MG63 (cell line): ENCODE measurements at regions not wholly inside any gene's neighbourhood (a gene's known extent, or its start where the extent isn't known, plus 50 kb on each side); places are given as distances from the start of the nearest gene placed in this dataset.
A peak's percentile ranks its signal among the peaks of the same experiment; 100 is the strongest.

Experiments
- DNase-seq: peaks from one replicate; pipeline ENCODE4 v3.0.0-alpha.2; 2020
- H3K27me3 ChIP-seq: fragments of 250-450 bp; sonication (Bioruptor Pico); 2 replicates; pipeline ENCODE4 v1.5.1; 2020; ENCODE audit warnings: mild to moderate bottlenecking, moderate library complexity
- H3K36me3 ChIP-seq: fragments of 250-450 bp; sonication (Bioruptor Pico); 2 replicates; pipeline ENCODE4 v1.5.1; 2020; ENCODE audit warnings: mild to moderate bottlenecking, moderate library complexity
- H3K4me3 ChIP-seq: fragments of 250-450 bp; sonication (Bioruptor Pico); 2 replicates; pipeline ENCODE4 v1.5.1; 2020; ENCODE audit warnings: mild to moderate bottlenecking, moderate library complexity
- H3K9me3 ChIP-seq: fragments of 250-450 bp; sonication (Bioruptor Pico); 2 replicates; pipeline ENCODE4 v1.5.1; 2020; ENCODE audit warnings: mild to moderate bottlenecking, moderate library complexity

DNA sequence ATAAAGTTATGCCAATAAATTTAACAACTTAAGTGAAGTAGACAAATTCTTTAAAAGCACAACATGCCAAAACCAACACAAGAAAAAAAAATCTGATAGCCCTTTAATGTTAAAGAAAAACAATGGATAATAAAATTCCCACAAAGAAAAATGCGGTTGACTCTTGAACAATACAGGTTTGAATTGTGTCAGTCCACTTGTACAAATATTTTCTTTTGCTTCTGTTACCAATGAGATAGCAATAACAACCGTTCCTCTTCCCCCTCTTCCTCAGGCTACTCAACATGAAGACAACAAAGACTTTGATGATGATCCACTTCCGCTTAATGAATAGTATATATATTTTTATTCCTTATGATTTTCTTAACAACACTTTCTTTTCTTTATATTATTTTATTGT, 283.9 kb upstream of the MAN1A1 start:
- Histone ChIP-seq H3K9me3 (0 out of 2 replicates have a peak, but pooled peaks cover 2% of the 10 kb centered on the region), H3K27me3 (no peaks in the 10 kb centered on the region), H3K36me3 (no peaks in the 10 kb centered on the region), H3K4me3 (no peak overlapping the region)
- no peak for DNase-seq

DNA sequence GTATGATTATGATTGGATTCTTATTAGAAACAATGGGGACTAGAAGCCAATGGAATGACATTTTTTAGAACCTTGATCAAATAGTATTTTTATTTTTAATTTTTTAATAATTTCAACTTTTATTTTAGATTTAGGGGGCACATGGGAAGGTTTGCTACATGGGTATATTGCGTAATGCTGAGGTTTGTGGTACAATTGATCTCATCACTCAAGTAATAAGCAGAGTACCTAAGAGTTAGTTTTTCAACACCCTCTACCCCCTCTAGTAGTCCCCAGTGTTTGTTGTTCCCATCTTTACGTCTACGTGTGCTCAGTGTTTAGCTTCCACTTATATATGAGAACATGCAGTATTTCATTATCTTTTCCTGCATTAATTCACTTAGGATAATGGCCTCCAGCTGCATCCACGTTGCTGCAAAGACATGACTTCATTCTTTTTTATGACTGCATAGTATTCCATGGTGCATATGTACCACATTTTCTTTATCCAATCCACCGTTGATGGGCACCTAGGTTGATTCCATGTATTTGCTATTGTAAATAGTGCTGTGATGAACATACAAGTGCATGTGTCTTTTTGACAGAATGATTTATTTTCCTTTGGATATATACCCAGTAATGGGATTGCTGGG, 281.1 kb upstream of the MAN1A1 start:
- H3K4me3 ChIP-seq, result no peak overlapping the region
- no peaks in the 10 kb centered on the region for H3K27me3 ChIP-seq
- H3K9me3 ChIP-seq, result 0 out of 2 replicates have a peak, but pooled peaks cover 2% of the 10 kb centered on the region
- no peaks in the 10 kb centered on the region for H3K36me3 ChIP-seq
- no peak for DNase-seq

DNA sequence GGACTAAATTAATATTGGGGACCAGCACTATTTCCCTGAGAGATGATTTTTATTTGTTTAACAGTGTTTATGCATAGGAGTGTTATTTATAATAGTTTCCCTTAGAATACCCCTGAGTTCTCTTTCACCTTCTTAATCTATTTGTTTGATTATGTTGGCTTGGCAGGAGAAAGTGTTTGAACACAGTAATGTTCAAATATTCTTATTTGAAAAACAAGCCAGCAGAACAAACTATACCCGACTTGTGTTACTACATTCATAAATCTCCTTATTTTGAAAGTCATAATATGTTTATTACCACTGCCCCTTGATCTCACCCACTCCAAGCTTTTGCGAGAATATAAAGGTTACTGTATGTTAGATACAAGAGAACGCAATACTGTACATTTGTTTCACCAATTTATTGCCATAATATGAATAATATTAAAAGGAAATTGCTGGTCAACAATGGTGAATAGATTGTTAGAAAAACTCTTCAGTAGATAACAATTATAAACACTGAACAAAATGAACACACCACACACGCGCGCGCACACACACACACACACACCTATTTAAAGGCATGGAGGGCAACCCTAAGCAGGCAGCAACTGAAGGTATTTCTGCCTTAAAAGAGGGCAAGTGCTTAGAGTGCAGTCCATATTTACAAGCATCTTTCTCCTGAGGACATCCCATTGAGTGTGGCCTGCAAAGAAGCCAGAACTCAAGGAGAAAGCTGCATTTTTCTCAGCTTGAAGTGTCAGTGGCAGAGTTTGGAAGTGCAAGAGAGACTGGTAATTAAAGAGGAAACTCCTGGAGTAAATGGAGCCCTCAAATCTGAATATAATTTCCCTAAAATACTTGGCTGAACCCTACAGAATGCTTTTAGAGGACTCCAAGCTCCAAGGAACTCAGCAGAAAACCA, 279.4 kb upstream of the MAN1A1 start:
- DNase-seq, result no peak
- Histone ChIP-seq H3K4me3 (no peak overlapping the region), H3K9me3 (no peaks in the 10 kb centered on the region), H3K27me3 (no peaks in the 10 kb centered on the region), H3K36me3 (no peaks in the 10 kb centered on the region)

DNA sequence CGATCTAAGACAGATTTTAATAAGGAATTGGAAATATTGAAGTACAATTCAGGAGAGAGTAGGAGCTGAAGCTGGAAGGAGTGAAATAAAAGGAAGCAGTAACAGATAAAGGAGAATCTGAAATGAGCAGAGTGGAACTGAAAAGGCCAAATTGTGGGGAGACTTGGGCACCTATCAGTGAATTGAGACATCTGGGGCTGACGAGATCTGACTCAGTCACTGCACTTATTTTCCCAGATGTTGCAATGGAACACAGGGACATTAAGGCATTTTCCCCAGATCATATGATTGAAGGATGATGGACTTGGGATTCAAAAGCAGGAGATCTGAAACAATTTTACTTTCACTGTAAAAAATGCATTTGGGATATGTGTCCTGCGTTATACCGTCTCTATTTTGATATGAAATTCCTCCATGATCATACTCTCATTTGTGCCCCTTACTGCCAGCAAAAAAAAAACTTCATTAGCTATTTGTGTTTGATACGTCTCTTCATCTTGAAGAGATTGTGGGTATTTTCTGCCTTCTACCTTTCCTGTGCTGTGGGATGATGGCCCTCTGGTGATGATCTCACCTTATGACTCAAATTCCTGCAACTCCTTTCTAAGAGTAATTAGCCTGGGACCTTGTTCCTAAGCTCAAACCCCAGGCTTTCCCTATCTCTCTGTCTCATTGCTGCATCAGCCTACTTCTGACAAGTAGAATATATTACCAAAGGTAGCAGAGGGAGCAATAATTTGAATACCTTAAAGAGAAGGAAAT, 278.5 kb upstream of the MAN1A1 start:
- Histone ChIP-seq H3K27me3 (no peaks in the 10 kb centered on the region), H3K36me3 (no peaks in the 10 kb centered on the region), H3K4me3 (no peak overlapping the region), H3K9me3 (no peaks in the 10 kb centered on the region)
- DNase-seq, result no peak

DNA sequence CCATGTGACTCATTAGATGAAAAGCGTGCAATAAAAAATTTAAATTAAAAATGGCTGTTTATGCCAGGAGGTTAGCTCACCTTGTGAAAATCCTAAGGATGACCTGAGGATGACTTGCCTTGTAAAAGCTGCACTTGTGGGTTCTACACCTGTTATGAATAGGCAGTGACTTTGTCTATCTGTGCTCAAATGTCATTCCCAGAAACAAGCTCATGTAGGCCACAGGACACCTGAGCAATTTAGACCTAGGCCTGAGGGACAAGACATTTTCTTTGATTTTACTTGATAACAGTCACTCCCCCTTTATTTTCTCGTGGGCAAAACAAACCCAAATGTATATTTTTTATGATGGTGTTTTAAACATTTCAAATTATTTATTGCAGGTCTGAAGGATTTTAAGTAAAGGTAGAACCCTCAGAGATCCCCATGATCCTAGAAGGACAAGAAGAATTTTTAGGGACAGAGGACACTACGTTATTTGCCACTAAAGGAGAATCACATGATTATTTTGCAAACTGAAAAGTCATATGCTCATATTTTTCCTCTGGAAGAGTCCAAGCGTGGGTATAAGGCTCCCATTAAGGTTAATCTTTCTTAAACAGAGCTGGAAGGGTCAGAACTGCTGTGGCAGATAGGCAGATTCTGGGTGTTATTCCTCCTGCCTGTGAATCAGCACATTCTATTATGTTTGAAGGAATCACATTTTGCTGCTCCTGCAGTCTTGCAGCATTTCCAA, 277.5 kb upstream of the MAN1A1 start:
- no peaks in the 10 kb centered on the region for H3K27me3 ChIP-seq
- H3K9me3 ChIP-seq, result no peaks in the 10 kb centered on the region
- no peak for DNase-seq
- no peaks in the 10 kb centered on the region for H3K36me3 ChIP-seq
- no peak overlapping the region for H3K4me3 ChIP-seq

DNA sequence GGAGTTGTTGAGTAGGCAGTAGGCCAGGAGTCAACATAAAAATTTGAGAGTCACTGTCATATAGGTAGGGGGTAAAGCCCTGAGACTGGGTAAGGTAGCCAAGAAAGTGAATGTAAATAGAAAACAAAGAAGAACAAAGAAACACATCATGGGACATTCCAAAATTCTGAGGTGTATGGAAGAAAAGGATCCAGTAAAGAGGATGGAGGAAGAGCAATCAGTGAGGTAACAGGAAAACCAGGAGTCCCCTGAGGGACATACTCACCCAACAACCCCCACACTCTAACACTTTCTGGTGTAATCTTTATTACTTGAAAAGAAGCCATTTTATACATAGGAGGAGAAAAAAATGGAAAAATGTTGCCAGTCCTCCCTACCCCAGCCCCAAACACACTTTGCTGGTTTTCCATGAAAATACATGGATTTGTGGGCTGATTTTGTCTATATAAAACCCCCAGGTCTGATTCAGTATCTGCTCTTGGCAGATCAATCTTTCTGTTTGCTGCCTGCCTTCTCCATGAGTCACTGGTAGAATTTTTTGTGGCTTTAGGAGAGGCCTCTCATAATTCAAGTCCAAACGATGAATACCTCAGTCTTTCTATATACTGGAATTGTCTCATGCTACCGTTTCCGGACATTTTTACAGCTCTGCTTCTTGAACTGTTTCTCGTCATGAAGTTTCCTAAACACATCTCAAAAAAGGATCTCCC, 271.4 kb upstream of the MAN1A1 start:
- Histone ChIP-seq H3K27me3 (no peaks in the 10 kb centered on the region), H3K9me3 (no peaks in the 10 kb centered on the region), H3K4me3 (no peak overlapping the region), H3K36me3 (no peaks in the 10 kb centered on the region)
- DNase-seq, result peak; percentile 62

DNA sequence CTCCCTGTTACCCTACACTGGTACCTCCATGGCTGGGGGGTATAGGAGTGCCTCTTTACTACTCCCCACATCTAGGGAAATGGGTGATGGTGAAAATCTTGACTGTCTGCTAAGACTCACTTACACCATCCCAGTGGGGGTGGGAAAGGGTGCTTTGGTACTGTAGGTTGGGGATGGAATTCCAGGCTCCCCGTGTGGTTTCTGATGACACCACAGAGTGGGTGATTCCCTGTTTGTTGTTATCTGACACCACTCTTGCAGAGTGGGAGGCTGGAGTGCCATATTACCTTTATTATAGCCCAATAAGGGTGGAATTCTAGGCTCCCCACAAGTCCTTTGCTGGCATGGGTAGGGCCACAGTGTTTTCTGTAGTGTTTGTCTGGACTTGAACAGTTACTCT, 264.6 kb upstream of the MAN1A1 start:
- Histone ChIP-seq H3K27me3 (no peaks in the 10 kb centered on the region), H3K36me3 (no peaks in the 10 kb centered on the region), H3K4me3 (no peak overlapping the region), H3K9me3 (peaks cover 2% of the 10 kb centered on the region; the same call in 1 of the 2 replicates)
- no peak for DNase-seq

DNA sequence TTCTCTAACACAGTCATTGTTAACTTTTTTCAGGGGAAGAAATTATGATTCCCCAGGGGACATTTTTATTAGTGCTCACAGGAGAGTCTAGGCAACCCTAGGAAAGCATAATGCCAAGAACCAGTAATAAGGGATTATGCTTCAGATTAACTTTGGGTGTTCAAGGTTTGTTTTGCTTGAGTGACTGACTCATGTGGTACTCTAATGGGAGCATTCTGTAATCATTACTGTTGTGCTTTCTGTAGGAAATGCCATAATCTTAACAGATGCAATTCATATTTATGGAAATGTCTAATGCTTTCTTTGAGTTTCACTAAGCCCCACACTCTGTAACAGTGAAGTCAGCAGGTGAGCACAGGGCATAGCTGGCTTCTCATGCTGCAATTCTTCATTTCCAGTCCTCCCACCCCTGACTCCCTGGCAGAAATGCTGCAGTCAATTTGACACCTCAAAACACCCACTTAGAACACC, 263.4 kb upstream of the MAN1A1 start:
- Histone ChIP-seq H3K4me3 (no peak overlapping the region), H3K9me3 (peaks cover 2% of the 10 kb centered on the region; the same call in 1 of the 2 replicates), H3K36me3 (no peaks in the 10 kb centered on the region), H3K27me3 (no peaks in the 10 kb centered on the region)
- no peak for DNase-seq

DNA sequence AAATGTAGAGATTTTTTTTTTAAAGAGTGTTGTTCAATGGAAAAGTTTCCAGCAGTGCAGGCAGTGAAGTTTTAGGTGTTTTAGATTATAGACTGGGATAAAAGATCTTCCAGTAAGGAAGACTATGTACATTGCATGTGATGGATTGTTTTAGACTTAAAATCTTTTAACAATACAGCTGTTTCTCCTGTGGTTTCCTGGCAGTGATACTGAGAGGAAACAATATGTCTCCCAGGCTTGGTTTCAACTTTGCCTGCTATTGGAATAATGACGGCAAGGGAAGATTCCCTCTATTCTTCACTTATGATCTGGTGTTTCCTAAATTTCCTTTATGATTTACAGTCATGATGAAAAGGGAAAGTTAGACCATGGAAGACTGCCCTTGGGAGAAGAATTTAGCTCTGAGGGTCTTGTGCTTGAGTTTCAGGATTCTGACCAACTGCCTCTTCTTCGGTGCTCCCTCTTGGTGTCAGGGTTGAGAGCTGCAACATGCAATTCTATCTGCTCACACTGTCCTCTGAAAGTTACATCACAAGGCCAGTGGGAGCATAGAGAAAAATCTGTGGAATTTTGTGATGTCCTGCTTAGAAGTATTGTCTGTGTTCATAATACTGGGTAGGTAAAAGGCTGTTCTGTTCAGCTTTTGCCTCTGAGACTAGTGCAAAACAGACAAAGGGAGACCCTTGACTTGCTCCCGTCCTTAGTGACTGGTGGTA, 262.8 kb upstream of the MAN1A1 start:
- no peak for DNase-seq
- no peak overlapping the region for H3K4me3 ChIP-seq
- peaks cover 2% of the 10 kb centered on the region; the same call in 1 of the 2 replicates for H3K9me3 ChIP-seq
- no peaks in the 10 kb centered on the region for H3K27me3 ChIP-seq
- no peaks in the 10 kb centered on the region for H3K36me3 ChIP-seq

DNA sequence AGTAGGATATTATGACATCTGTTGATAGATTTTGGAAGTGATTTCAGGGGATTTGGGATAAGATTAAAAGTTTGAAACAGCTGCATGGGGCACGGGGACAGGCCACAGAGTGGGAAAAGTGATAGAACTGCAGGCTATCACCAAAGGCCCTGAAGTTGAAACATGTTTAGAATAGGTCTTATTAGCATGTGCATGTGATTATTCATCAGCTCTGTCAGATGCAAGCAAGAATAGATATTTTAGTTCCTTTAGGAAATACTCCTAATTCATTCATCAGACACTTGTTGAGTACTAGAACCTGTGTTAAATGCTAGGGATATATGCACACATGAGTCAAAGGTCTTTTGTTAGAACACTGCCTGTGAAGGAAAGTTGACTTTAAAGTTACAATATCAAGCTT, 261.2 kb upstream of the MAN1A1 start:
- Histone ChIP-seq H3K36me3 (no peaks in the 10 kb centered on the region), H3K27me3 (no peaks in the 10 kb centered on the region), H3K9me3 (peaks cover 2% of the 10 kb centered on the region; the same call in 1 of the 2 replicates), H3K4me3 (no peak overlapping the region)
- no peak for DNase-seq

DNA sequence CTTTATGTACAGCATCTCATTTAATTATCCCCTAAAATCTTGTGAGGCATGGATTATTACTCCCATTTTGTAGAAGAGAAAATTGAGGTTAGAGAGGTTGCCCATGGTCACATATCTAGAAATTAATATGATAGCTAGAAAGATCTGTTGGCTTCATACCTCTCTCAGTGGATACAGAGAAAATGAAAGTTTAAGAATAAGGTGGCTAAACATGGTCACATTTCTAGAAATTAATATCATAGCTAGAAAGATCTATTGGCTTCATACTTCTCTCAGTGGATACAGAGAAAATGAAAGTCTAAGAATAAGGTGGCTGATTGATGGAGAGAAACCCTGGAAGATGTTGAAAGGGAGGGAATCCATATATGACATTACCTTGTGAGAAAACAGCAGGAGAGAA, 260.7 kb upstream of the MAN1A1 start:
- DNase-seq, result no peak
- no peak overlapping the region for H3K4me3 ChIP-seq
- H3K27me3 ChIP-seq, result no peaks in the 10 kb centered on the region

DNA sequence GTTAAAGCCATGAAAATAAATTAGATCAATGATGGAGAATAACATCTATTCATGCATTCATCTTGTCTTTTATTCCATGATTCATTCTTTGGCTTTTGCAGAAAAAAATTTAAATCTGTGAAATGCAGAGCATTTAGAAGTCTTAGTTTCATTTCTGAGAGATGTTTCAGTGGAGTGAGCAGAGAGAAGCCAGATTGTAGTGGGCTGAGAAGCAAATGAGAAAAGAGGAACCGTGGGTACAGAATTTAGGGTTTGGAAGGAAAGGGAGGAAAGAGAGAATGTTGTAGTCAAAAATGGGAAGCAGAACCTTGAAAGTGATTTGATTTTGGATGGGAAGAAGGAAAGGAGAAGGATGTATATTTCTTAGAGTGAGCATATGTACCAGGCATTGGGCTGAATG, 260.3 kb upstream of the MAN1A1 start:
- Histone ChIP-seq H3K36me3 (no peaks in the 10 kb centered on the region), H3K4me3 (no peak overlapping the region), H3K9me3 (no peaks in the 10 kb centered on the region), H3K27me3 (no peaks in the 10 kb centered on the region)
- no peak for DNase-seq

More for the DNA sequence above, 260.7 kb upstream of the MAN1A1 start:
- Histone ChIP-seq H3K9me3 (no peaks in the 10 kb centered on the region), H3K36me3 (no peaks in the 10 kb centered on the region)

DNA sequence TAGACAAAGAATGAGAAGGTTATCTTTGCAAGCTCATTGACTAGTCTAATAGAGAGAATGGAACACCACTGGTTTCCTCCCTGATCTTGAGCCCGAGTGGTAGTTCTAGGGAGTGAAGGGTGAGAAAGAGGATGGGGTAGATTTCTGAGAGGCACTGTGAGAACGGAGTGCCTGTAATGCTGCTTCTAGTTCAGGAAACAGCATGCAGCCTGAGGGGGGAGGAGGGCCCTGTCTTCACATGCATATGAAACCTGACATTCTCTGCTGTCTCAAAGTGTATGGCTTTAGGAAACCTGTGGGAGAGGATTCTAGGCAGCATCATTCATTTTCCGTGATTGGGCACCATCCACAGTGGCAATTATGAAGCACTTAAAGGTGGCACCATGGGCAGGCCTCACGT, 259.4 kb upstream of the MAN1A1 start:
- no peak overlapping the region for H3K4me3 ChIP-seq
- H3K9me3 ChIP-seq, result no peaks in the 10 kb centered on the region
- DNase-seq, result no peak
- no peaks in the 10 kb centered on the region for H3K27me3 ChIP-seq
- no peaks in the 10 kb centered on the region for H3K36me3 ChIP-seq

DNA sequence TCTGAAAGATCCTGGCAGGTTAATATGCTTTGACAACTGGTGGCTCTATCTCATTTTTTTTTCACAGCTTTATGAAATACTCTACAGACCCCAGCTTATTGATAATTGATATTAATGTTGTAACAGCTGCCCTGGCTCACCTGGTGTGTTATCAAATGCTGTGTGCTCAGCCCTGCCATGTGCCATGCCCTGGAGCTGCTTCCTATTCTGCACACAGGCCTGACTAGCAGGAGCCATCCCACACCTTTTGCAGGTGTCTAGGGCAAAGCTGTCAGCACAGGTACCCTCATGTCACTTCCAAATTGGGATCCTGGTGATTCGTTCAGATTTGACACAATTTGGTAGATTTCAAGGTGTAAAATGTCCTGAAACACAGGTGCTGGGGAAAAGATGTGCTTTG, 254.6 kb upstream of the MAN1A1 start:
- Histone ChIP-seq H3K36me3 (no peaks in the 10 kb centered on the region), H3K9me3 (no peaks in the 10 kb centered on the region; the same call in 1 of the 2 replicates), H3K27me3 (no peaks in the 10 kb centered on the region), H3K4me3 (no peak overlapping the region)
- DNase-seq, result no peak

DNA sequence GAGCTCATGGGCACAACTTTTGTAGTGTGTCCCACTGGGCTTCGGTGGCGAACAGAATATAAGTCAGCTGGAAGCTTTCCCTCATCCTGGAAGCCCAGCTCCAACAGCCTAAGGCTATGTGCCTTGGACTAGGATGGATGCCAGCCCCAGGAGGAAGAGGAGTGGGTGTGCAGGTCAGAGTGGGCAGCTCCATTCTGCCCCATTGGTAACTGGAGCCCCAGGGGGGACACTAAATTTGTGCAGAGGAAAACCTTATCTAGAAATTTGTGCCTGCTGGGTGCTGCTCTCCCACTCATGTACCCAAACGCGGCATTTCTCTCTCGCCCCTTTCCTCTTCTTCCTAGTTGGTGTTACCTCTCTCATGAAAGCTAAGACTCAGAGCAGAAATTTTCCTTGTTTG, 253.9 kb upstream of the MAN1A1 start:
- no peak for DNase-seq
- no peak overlapping the region for H3K4me3 ChIP-seq
- no peaks in the 10 kb centered on the region for H3K27me3 ChIP-seq
- H3K36me3 ChIP-seq, result no peaks in the 10 kb centered on the region
- H3K9me3 ChIP-seq, result no peaks in the 10 kb centered on the region; the same call in 1 of the 2 replicates
